Stimulated activated CD8-positive, alpha-beta memory T cell treated with anti-CD3 and anti-CD28 coated beads, Interleukin-12 subunit alpha, Interleukin-12 subunit beta, amount 100 ng/mL, for 4 hours (primary cell): ENCODE measurements at regions not wholly inside any gene's neighbourhood (a gene's known extent, or its start where the extent isn't known, plus 50 kb on each side); places are given as distances from the start of the nearest gene placed in this dataset.

Experiments used
- DNase-seq: peaks from one replicate; pipeline ENCODE4 v3.0.0-alpha.2; 2020; ENCODE audit warnings: low read depth

DNA sequence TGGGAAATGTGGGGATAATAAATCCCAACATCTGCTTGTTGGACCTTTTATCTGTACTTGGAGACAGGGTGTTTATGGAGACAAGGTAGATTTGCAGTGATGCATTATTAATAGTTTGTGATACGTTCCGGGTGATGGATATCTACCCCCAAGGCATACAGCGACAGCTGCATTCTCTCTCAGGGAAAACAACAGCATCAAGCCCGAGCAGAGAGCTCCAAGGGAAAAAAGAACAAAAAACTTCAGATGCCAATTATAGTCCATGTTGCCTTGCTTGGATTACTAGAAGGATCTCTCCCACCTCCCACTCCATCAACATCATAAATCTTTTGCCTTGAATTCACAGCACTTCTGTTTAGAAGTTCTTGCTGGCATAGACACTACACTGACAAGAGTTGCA, 187.5 kb upstream of the CDH11 start:
- DNase-seq = no peak

DNA sequence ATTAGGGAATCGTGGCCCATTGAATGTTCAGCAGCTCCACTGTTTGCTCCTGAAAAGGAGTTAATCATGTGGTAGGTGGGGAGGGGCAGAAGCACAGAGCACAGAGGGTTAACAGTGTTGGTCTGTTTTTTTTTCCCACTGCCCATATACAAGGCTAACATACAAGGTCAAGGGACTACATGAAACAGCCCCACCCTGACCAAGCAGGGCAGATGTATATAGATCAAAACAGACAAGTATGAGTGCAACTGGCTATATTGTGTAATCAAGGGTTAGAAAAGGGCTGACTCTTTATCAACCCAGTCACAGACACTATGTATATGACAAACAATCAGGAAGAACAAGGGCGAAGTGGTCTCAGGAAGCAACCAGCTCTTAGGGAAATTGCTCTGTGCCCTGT, 186.6 kb upstream of the CDH11 start:
- DNase-seq = no peak

DNA sequence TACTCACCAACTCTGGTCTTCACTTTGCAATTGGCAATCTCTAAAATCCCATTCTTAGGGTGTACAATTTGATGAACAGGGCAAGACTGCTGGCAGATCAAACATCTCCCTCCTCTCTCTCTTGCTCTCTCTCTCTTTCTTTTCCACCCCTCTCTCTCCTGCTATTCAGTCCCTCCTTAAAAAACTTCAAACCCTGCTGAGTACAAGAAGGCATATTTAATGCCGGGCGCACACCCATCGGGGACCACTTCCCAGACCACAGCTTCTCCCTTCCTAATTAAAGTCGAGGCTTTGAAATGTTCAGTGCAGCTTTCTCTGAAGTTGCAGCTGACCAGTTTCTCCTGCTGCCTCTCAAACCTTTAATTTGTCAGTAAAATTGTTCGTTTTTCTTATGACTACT, 185.4 kb upstream of the CDH11 start:
- no peak for DNase-seq

DNA sequence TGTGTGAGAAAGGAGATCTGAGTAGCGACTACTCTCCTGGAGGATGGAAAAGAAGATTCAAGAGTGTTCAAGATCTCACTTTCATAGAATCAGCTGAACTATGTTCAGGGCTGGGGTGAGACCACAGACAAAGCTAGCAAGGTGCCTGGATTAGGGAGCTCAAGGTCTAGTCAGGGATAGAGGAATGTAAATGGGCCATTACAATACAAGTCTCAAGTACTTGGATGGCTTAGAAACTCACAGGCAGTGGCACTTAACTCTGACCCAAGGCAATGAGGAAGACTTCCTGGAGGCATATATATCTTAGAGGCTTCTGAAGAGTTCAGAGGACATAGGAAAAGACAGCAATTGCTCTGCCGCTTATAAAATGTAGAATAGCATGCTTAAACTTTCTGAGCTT, 184.9 kb upstream of the CDH11 start:
- DNase-seq = no peak

DNA sequence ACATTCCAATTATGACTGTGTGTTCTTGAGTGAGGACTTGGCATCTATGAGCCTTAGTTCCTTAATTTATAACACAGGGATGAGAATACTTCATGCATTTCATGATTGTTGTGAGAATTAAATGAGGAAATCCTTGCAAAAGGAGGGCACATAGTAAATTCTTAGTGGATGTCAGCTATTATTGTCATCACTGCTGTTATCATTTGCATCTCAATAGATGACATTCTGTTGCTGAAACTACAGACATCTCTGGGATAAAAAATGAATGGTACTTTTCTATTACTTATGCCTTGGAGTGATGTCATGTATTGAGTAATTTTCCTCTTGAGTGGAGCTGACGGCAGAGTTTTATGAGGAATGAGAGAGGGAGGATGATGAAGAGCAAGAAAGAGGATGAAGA, 184.4 kb upstream of the CDH11 start:
- no peak for DNase-seq

DNA sequence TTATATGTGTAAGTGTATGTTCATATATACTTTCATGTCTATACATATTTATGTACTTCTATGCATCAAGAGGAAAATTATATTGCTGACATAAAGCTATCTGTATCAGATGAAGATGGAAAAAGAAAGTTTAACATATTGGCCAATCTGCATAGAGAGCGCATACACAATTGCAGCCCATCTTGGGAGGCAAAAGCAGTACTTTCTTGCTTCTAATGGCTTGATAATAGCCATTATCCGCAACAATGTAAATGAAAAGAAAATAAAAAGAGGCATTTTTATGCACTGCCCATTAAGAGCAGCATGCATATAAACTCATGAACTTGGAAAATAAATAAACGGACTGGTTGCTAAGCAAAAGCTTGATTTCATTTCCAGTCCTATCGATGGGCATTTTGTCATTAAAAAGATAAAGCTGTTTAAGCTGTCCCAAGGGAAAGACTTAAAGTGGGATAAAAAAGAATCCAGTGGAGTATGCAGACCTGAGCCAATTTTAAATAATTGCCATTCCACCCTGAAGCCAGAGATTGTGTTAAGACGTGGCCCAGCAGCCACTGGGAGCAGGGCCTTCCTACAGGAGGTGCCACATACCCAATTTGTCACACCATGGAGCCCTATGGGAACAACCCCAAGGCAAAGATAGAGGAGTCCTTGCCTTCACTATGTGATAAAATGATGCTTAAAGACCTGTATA, 183.6 kb upstream of the CDH11 start:
- no peak for DNase-seq

DNA sequence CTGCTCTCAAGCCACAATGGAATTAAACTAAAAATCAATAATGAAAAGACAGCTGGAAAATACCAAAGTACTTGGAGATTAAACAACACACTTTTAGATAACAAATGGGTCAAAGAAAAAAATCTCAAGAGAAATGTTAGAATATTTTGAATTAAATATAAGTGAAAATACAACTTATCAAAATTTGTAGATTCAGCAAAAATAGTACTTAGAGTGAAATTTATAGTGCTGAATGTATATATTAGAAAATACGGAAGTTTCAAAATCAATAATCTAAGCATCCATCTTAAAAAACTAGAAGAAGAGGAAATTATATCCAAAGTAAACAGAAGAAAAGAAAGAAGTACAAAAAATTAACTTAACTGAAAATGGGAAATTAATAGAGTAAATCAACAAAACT, 179.2 kb upstream of the CDH11 start:
- DNase-seq = no peak

DNA sequence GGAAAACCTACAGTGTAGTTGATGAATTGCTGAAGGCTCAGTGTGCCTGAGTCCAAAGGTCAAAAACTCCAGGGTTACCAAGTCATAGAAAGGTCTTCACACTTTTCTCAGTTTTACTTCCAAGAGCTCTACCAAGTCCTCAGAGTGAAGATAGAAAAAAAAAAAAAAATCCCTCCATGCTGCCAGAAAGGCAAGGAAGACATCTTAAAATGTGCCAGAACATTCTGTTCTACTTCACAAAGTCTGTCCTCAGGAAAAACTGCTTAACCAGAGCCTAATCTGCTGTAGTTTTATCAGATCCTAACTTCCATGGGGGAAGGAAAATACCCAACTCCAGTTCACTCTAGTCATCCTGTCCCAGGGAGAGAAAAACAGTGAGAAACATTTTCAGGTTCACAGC, 175.6 kb upstream of the CDH11 start:
- DNase-seq = no peak

DNA sequence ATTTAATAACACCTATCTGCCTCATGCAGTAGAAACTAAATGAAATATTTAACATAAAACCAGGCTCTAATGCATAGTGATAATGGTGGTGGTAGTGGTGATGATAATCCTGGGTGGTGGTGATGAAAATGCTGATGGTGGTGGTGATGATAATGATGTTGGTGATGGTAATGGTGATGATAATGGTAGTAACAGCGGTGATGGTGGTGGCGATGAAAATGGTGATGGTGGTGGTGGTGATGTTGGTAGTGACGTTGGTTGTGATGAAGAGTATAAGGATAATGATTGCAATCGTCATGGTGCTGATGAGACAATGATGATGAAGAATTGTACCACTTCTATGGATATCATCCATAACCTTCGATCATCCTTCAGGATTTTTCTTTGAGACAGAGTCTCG, 173.7 kb upstream of the CDH11 start:
- no peak for DNase-seq

DNA sequence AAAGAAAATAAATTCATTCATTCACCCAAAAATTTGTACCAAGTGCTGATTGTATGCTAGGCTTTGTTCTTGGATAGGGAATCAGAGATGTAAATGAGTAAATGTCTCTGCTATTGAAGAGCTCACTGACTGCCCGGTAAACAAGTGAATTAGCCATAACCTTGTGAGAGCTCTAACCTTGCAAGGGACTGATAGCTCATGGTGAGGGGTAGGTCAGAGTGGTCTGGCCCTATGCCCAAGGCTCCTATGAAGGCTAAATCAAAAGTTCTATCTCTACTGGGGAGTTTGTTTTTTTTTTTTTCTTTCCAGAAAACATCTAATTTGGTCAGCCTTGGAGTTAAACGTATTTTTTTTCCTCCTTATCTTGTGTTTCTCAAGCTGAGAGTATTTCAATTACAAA, 172.8 kb upstream of the CDH11 start:
- DNase-seq = no peak

DNA sequence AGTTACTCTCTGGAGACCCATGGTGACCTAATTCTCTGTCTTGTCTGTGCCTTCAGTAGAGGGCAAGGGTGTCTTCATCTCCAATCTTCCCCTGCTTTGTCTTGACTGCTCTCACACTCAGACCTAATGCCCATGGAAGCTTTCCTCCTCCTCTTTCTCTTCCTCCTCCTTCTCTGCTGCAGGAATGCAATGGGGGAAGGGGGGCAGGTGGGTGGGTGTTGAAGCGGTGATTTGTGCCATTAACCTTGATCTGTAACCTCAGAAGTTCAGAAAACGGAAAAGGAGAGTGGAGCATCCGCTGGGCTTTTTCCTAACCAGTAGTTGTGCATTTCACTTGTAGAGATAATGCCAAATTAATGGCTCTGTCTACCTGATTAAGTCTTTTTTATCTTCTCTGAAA, 172.3 kb upstream of the CDH11 start:
- DNase-seq = no peak

DNA sequence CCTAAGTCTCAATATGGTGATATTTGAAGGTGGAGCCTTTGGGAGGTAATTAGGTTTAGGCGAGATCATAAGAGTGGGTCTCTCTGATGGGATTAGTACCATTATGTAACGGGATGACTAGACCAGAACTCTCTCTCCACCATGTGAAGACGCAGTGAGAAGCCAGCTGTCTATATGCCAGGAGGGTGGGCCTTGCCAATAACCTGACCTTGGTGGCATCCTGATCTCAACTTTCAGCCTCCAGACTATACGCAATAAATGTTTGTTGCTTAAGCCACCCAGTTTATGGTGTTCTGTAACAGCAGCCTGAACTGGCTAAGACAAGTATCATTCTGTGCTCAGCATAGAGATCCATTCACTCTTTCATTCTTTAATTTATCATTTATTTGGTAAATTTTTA, 167.2 kb upstream of the CDH11 start:
- DNase-seq = no peak

DNA sequence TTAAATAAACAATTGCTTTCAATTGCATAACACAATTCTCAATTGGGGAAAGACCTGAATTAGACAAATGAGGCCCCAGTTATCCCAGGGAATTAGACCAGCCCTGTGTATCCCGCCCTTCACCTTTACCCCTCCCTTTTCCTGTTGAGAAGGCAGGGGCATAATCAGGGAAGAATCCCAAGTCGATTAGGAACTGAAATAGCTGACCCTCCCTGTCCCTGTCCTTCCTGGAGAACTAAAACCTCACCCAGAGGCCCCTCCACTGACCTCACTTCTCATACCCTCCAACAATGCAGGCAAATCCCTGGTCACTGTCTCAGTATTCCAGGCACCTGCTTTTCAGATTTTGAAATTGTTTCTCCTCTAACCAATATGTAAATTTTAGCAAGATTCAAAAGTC, 165.4 kb upstream of the CDH11 start:
- DNase-seq = no peak

DNA sequence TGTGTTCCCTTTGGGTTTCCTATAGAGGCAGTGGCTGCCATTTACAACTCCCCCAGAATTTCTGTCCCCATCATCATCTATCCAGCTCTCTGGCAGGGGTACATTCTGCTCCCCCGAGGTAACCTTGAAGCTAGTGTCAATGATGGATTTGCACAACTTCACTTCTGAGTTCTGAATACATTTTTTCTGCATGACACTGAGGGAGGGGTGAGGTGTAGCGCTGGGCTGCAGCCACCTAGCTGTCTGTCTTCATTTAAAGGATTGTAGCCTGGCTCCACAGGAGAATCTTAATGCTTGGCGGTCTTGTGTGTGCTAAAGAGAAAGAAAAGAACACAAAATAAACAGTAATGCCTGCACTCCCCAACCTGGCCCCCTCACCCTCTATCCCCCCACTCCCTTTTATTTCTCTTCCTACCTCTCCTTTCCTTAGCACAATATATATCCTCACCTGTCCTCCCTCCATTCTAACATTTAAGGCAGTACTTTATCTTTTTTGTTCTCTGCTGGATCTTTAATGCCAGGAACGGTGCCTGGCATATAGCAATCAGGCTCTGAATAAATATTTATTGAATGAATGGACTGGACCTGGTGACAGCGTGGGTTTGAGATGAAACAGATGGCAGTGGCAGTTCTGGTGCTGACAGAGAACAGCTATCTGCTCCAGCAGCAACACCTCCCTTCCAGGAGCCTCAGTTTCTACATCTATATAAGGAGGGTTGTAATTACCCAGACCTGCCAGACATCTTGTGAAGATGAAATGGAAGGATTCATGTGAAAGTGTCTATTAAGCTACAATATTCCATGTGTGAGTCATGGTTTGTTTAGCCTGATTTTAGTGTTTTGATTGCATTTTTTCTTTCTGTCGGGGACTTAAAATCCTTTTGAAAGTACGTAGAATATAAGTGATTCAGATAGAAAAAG, 163.5 kb upstream of the CDH11 start:
- DNase-seq = no peak

DNA sequence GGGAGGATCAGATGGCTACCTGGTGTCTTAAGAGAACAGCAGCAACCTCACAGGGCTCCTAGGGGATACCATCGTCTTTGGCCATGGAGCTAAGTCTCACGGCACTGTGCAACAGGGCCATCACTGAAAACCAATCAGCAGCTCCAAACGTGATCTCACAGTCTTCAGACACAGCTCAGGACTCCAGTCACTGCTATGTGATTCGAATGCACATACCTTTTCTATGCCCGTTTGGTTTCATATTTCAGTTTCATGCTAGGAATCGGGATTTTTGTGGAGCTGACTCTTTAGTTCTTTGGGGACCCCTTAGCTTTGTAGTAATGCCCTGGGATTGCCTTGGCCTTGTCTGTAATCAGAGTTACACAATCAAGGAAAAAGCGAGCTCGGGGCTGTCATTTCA, 162.8 kb upstream of the CDH11 start:
- DNase-seq = no peak

DNA sequence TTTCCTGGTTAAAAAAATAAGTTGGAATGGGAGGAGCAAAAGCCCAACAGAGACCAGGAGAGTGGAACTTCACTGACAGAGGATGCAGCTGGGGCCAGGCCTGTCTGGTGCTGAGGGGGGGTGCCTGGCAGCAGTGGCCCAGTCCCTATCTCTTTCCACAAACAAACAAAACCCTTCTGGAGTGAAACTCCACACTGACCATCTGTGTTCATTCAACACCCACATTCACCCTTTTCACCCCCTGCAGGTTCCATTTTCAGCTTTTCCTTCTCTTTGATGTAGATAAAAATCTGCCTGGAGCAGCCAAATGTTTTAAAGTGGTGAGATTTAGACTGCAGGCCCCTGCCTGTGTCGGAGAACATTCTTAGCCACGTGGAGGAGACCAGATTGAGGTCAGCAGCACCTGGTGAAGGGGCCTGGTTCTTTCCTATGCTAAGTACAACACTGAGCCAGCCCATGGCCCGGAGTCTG, 161.4 kb upstream of the CDH11 start:
- no peak for DNase-seq

DNA sequence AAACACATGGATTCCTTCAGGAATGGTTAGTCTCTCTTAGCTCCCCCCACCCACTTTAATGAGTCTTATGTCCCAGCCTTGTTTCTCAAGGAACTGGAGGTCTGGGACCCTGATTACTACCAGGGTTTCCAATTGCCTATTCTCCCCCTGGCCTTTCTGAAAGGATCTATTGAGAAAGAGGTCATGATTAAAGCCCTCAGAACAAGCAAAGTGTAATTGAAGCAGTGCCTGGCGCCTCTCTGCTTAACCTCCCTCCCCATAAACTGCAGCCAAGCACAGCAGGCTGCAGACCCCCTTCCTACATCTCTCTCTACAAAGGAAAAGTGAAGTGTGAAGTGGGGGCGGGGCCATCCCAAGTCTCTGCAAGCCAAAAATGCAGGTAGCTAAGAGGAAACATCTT, 159.7 kb upstream of the CDH11 start:
- no peak for DNase-seq

DNA sequence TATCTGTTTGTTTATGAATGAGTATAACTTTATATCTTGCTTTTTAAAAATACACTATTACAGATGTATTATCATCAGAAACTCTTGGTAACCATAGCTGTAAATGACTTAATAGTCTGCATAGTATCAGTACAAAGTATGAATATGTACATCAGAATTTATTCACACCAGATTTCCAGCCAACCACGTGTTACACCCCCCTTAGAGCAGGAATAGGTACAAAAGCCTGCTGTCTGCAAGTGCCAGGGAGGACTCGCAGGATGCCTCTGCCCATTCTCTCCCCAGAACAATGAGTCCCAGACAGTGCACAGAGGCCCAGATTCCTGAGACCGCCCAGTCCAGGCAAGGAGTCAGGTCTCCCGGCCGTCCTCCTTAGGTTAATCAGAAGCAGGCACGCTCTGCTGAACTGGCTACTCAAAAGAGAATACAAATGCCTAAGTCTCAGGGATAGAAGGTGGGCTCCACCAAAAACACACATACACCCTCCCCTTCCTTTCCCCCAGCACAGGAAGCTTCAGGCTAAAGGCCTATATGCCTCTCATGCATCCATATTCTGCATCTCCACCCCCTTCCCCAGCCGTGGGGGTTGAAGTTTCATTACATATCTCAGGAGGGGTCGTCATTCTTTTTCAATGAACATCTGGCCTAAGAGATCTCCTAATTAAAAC, 159.1 kb upstream of the CDH11 start:
- DNase-seq = no peak

DNA sequence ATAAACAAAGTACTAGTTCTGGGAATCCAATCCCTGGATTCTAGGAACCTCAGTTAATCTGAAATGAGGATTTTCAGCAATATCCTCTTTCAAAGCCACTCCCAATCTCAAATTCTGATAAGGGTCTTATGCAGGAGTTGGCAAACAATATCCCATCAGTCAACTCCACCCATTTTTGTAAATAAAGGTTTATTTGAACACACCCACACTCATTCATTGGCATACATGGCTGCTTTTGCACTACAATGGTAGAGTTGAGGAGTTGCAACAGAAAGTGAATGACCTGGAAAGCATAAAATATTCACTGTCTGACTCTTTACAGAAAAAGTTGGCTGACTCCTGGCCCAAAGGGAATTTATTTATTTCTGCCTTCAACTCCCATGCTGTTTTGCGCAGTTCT, 157.7 kb upstream of the CDH11 start:
- no peak for DNase-seq

DNA sequence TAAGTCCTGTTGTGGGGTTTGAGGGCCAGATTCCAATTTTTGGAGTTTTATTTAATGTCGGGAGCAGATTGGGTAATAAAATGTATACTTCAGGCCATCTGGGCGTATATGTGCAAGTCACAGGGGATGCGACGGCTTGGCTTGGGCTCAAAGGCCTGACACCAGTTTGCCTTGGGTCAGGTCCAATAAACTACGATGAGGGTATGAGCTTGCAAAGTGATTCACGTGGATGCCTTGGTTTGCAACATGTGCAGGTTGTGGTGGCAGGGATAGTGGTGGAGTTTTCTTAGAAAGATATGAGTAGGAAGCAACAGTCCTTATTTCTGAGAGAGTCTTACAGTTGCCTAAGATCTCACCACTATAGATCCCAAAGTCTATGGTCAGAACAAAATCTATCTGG, 157.0 kb upstream of the CDH11 start:
- DNase-seq = no peak

DNA sequence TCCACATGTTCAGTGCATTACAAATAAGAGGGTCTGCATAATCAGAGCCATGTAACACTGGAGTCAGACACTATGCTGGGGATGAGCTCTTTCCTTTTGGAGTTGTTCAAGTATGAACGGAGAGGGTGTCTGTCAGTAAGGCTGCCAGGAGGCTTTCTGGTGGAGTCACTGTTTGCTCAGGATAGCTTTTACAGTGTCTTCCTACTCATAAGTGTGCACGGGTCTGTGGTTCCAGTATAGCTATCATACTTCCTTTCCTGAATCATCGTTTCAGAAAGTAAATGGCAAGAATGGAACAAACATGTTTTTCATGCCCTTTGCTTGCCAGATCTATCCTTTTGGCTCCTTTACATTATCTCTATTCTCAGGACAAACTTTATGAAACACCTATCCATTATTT, 152.7 kb upstream of the CDH11 start:
- DNase-seq = no peak

DNA sequence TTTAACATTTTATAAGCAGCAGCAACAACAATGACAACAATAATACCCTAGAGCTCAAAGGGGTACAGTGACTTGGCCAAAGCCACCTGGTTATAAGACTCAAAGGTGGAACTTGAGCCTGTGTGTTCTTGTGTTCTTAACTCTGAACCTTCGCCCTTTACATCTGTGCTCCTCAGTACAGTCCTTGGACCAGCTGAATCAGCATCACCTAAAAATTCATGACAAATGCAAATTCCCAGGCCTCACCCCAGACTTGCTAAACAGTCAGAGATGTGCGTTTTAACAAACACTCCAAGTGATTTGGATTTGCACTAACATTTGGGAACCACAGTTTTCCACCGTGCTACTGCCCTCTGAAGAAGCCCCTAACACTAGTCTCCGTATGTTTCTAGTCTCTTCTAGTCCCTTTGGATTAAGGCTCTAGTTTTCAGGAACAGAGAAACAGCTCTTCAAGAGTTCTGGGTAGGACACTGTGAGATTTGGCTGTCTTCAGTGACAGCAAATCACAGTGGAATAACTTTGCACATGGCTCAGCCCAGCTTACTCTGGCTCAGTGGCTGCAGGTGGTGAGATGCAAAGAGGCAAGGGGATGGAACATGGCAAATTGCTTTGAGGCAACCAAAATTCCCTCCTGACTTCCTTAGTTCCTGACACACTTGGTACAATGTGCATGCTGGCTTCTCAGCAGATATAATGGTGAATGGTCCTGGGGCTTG, 151.0 kb upstream of the CDH11 start:
- DNase-seq = no peak
